Loucy (cell line): ENCODE measurements at regions not wholly inside any gene's neighbourhood (a gene's known extent, or its start where the extent isn't known, plus 50 kb on each side); places are given as distances from the start of the nearest gene placed in this dataset.

Source experiments
- H2AFZ ChIP-seq: fragments of 200-600 bp; sonication (generic); 2 replicates; pipeline ENCODE4 v1.6.0; 2016; ENCODE audit warnings: antibody characterized with exemption, mild to moderate bottlenecking, low read length, moderate library complexity
- H3F3A ChIP-seq: fragments of 200-600 bp; 2 replicates; pipeline ENCODE4 v1.6.0; 2016; ENCODE audit warnings: antibody characterized with exemption, low read depth, mild to moderate bottlenecking
- H3K27me3 ChIP-seq: fragments of 200-600 bp; sonication (generic); 2 replicates; pipeline ENCODE4 v1.6.1; 2014; ENCODE audit warnings: low read length, mild to moderate bottlenecking; ENCODE audit not compliant: insufficient read depth, poor library complexity, severe bottlenecking
- H3K36me3 ChIP-seq: fragments of 200-600 bp; sonication (generic); 2 replicates; pipeline ENCODE4 v1.6.1; 2016; ENCODE audit warnings: low read length; ENCODE audit not compliant: insufficient read depth
- H3K4me1 ChIP-seq: fragments of 200-600 bp; sonication (generic); 2 replicates; pipeline ENCODE4 v1.5.1; 2014; ENCODE audit warnings: low read length, mild to moderate bottlenecking; ENCODE audit not compliant: insufficient read depth, poor library complexity, severe bottlenecking
- H3K4me2 ChIP-seq: fragments of 200-600 bp; sonication (generic); 2 replicates; pipeline ENCODE4 v1.6.0; 2014; ENCODE audit warnings: antibody characterized with exemption, low read length, low read depth, mild to moderate bottlenecking; ENCODE audit not compliant: poor library complexity, severe bottlenecking
- H3K4me3 ChIP-seq: fragments of 200-600 bp; sonication (generic); 2 replicates; pipeline ENCODE4 v1.5.1; 2014; ENCODE audit warnings: low read length, mild to moderate bottlenecking, mixed read lengths; ENCODE audit not compliant: poor library complexity, severe bottlenecking
- H3K79me2 ChIP-seq: fragments of 200-600 bp; sonication (generic); 2 replicates; pipeline ENCODE4 v1.6.1; 2014; ENCODE audit warnings: low read length; ENCODE audit not compliant: insufficient read depth
- H3K9ac ChIP-seq: fragments of 200-600 bp; sonication (generic); 2 replicates; pipeline ENCODE4 v1.6.0; 2014; ENCODE audit warnings: mild to moderate bottlenecking, low read depth, low read length, moderate library complexity; ENCODE audit not compliant: poor library complexity, severe bottlenecking
- H3K9me2 ChIP-seq: fragments of 200-600 bp; sonication (generic); replicated peaks from 2 replicates; pipeline ENCODE4 v1.6.1; 2016; ENCODE audit warnings: low read depth, low read length, mixed read lengths
- H3K9me3 ChIP-seq: fragments of 200-600 bp; sonication (generic); 2 replicates; pipeline ENCODE4 v1.6.1; 2014; ENCODE audit warnings: mild to moderate bottlenecking, antibody characterized with exemption, low read length, low read depth; ENCODE audit not compliant: insufficient read depth
- H4K20me1 ChIP-seq: fragments of 200-600 bp; sonication (generic); 2 replicates; pipeline ENCODE4 v1.6.0; 2014; ENCODE audit warnings: antibody characterized with exemption, low read length, mild to moderate bottlenecking; ENCODE audit not compliant: insufficient read depth, poor library complexity, severe bottlenecking
- CTCF ChIP-seq: fragments of 200-600 bp; sonication (generic); conservative IDR thresholded peaks from 2 replicates; pipeline ENCODE4 v1.5.1; 2014; ENCODE audit warnings: mild to moderate bottlenecking, antibody characterized with exemption, low read length
- EZH2phosphoT487 ChIP-seq: fragments of 200-600 bp; IDR thresholded peaks from 2 replicates; pipeline ENCODE4 v1.6.1; 2018; ENCODE audit warnings: antibody characterized with exemption, mild to moderate bottlenecking, moderate library complexity, borderline replicate concordance

DNA sequence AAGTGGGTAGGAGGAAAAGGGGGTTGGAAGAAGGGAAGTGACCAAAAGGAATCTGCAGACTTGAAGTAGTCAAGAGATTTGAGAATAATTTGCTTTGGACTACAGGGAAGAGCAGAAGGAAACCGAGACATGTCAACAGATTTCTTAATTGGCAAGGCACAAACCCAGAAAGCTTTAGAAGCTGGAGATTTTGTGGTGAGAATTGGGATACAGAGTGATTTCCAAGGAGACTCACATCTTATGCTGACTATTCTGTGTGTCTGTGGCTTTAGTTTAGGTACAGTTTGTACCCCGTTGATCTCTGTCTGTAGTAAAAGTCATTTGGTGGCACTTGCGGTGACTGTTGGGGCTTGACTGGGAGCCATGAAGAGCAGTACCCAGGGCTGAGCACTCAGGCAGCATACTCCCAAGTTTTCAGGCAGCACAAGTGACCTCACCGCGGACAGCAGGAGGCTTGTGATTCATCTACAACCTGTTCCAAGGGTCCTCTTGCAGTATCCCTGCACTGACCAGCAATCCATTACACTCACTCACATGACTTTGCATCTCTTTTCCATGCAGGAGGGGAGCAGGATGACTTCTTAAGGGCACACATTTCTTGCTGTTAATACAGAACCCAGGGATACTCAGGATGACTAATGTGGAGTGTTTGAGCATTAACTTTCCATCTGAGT, 97.1 kb upstream of the TNP1 start:
- no peaks in the 10 kb centered on the region for H3K4me1 ChIP-seq
- H3K9me3 ChIP-seq, result 0 out of 2 replicates have a peak, but pooled peaks cover 5% of the 10 kb centered on the region
- no peak overlapping the region for H3K9ac ChIP-seq
- H3K4me3 ChIP-seq, result no peak overlapping the region
- no peak overlapping the region for H2AFZ ChIP-seq
- no peaks in the 10 kb centered on the region for H4K20me1 ChIP-seq
- no peak overlapping the region for H3K4me2 ChIP-seq
- H3K9me2 ChIP-seq, result no peaks in the 10 kb centered on the region
- H3K79me2 ChIP-seq, result no peaks in the 10 kb centered on the region
- H3K27me3 ChIP-seq, result no peaks in the 10 kb centered on the region
- no peaks in the 10 kb centered on the region for H3K36me3 ChIP-seq
- H3F3A ChIP-seq, result no peaks in the 10 kb centered on the region
- TF ChIP-seq CTCF (no peak), EZH2phosphoT487 (no peak)

GRCh38 chr2:216951171-216951570, 91.3 kb upstream of the TNP1 start:
- Histone ChIP-seq H3K4me3 (no peak overlapping the region), H2AFZ (no peak overlapping the region), H3F3A (no peaks in the 10 kb centered on the region), H3K4me2 (no peak overlapping the region), H3K9ac (no peak overlapping the region), H3K27me3 (no peaks in the 10 kb centered on the region), H3K4me1 (no peaks in the 10 kb centered on the region), H4K20me1 (no peaks in the 10 kb centered on the region), H3K9me3 (0 out of 2 replicates have a peak, but pooled peaks cover 5% of the 10 kb centered on the region), H3K9me2 (no peaks in the 10 kb centered on the region), H3K36me3 (no peaks in the 10 kb centered on the region), H3K79me2 (no peaks in the 10 kb centered on the region)
- TF ChIP-seq CTCF, result no peak
- no peak for TF ChIP-seq EZH2phosphoT487

DNA sequence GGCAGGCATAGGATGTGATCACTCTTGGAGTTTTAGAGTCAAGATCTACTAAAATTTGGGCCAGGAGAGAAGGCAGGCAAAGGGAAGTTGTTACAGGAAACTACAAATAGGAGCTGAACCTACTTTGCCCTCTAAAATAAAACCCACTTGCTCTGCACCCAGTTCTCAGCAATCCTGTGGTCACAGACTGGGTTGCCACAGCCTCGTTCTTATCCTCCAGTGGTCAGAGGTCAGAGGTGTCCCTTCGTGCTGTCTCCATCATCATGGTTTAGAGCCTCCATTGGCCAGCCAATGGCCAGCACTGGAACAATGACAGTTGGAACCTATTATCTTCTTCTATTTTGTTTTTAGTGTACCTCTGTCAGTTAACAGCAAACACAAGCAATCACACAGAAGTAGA, 90.7 kb upstream of the TNP1 start:
- no peaks in the 10 kb centered on the region for H3K9me2 ChIP-seq
- H3F3A ChIP-seq, result no peaks in the 10 kb centered on the region
- no peaks in the 10 kb centered on the region for H4K20me1 ChIP-seq
- H3K79me2 ChIP-seq, result no peaks in the 10 kb centered on the region
- H3K4me2 ChIP-seq, result no peak overlapping the region
- H3K9me3 ChIP-seq, result 0 out of 2 replicates have a peak, but pooled peaks cover 5% of the 10 kb centered on the region
- no peaks in the 10 kb centered on the region for H3K4me1 ChIP-seq
- H3K27me3 ChIP-seq, result no peaks in the 10 kb centered on the region
- H2AFZ ChIP-seq, result no peak overlapping the region
- H3K4me3 ChIP-seq, result no peak overlapping the region
- no peak overlapping the region for H3K9ac ChIP-seq
- no peaks in the 10 kb centered on the region for H3K36me3 ChIP-seq
- TF ChIP-seq CTCF (no peak), EZH2phosphoT487 (no peak)
